H1 (cell line): ENCODE measurements at regions not wholly inside any gene's neighbourhood (a gene's known extent, or its start where the extent isn't known, plus 50 kb on each side); places are given as distances from the start of the nearest gene placed in this dataset.

Source experiments
- CTCF ChIA-PET: fragments of 300-600 bp; sonication (Branson Sonifier 250); formaldehyde crosslinking; loops from one replicate; lab custom pipeline; 2021; ENCODE audit not compliant: partially characterized antibody; lab: Charles Lee
- POLR2A ChIA-PET: fragments of 300-600 bp; sonication (Branson Sonifier 250); formaldehyde crosslinking; loops from one replicate; lab custom pipeline; 2021; ENCODE audit warnings: inconsistent platforms; ENCODE audit not compliant: partially characterized antibody; lab: Charles Lee
- DNase-seq, 2 experiments: peaks; one replicate each; pipeline versions ENCODE4 v3.0.0 to v3.0.0-alpha.2; 2010 to 2022; ENCODE audit warnings: low spot score in 2 of 2, low read depth in 1 of 2, mixed read lengths in 1 of 2
- FAIRE-seq: peaks from 2 replicates; lab custom pipeline; 2011; peaks lifted over from hg19 to GRCh38; lab: Jason Lieb, UNC
- H2AFZ ChIP-seq: 2 replicates; pipeline ENCODE4 v1.8.1; 2012; ENCODE audit warnings: low read length, inconsistent platforms
- H2AK5ac ChIP-seq: 2 replicates; pipeline ENCODE4 v1.6.1; 2013; ENCODE audit warnings: low read depth, low read length
- H2BK120ac ChIP-seq: replicated peaks from 2 replicates; pipeline ENCODE3; 2013; ENCODE audit warnings: low read depth, low read length, inconsistent platforms
- H2BK12ac ChIP-seq: 2 replicates; pipeline ENCODE4 v1.6.1; 2013; ENCODE audit warnings: low read depth, low read length
- H2BK15ac ChIP-seq: 2 replicates; pipeline ENCODE4 v1.6.1; 2013; ENCODE audit warnings: low read length
- H2BK20ac ChIP-seq: 2 replicates; pipeline ENCODE4 v1.6.1; 2013; ENCODE audit warnings: low read length
- H2BK5ac ChIP-seq: 2 replicates; pipeline ENCODE4 v1.6.1; 2013; ENCODE audit warnings: low read depth, low read length
- H3K14ac ChIP-seq: 2 replicates; pipeline ENCODE4 v1.6.1; 2013; ENCODE audit warnings: inconsistent platforms; ENCODE audit not compliant: insufficient read length
- H3K18ac ChIP-seq: 2 replicates; pipeline ENCODE4 v1.6.1; 2013; ENCODE audit warnings: low read length; ENCODE audit errors: extremely low read depth
- H3K23ac ChIP-seq: 2 replicates; pipeline ENCODE4 v1.6.1; 2013; ENCODE audit warnings: inconsistent platforms; ENCODE audit not compliant: insufficient read length
- H3K23me2 ChIP-seq: 2 replicates; pipeline ENCODE4 v1.6.1; 2013; ENCODE audit warnings: low read depth, low read length
- H3K27ac ChIP-seq: 2 replicates; pipeline ENCODE4 v1.6.1; 2011; ENCODE audit warnings: low read depth, low read length, inconsistent platforms
- H3K27me3 ChIP-seq, 4 experiments: replicated peaks in 1 of 4; 1 replicate in 1 of 4; 2 replicates in 3 of 4; pipeline versions ENCODE4 v1.6.1 to v1.8.1; 2011 to 2013; ENCODE audit warnings: low read length in 3 of 4, mild to moderate bottlenecking in 3 of 4, inconsistent platforms in 2 of 4, mixed read lengths in 2 of 4, moderate library complexity in 1 of 4; ENCODE audit not compliant: control insufficient read depth in 3 of 4, insufficient read depth in 3 of 4; ENCODE audit errors: extremely low read depth in 1 of 4
- H3K36me3 ChIP-seq, 4 experiments: 2 replicates each; pipeline versions ENCODE4 v1.6.1 to v1.8.1; 2011 to 2013; ENCODE audit warnings: mild to moderate bottlenecking in 4 of 4, low read length in 3 of 4, moderate library complexity in 2 of 4, control low read depth in 1 of 4, inconsistent platforms in 1 of 4; ENCODE audit not compliant: insufficient read depth in 4 of 4, control insufficient read depth in 2 of 4
- H3K4ac ChIP-seq: replicated peaks from 2 replicates; pipeline ENCODE3; 2013; ENCODE audit warnings: low read length, low read depth, mixed read lengths, inconsistent platforms; ENCODE audit not compliant: insufficient read length
- H3K4me1 ChIP-seq, 4 experiments: replicated peaks in 1 of 4; 1 replicate in 1 of 4; 2 replicates in 3 of 4; pipeline versions ENCODE4 v1.6.1 to v1.8.1; 2011 to 2013; ENCODE audit warnings: low read length in 3 of 4, inconsistent platforms in 2 of 4, mixed read lengths in 1 of 4; ENCODE audit not compliant: insufficient read depth in 4 of 4, control insufficient read depth in 3 of 4
- H3K4me2 ChIP-seq, 2 experiments: 2 replicates each; pipeline versions ENCODE4 v1.6.1 to v1.8.1; 2011 to 2013; ENCODE audit warnings: low read depth in 2 of 2, low read length in 2 of 2, control low read depth in 1 of 2, inconsistent platforms in 1 of 2, mild to moderate bottlenecking in 1 of 2; ENCODE audit not compliant: insufficient read depth in 1 of 2
- H3K4me3 ChIP-seq, 4 experiments: fragments of 200-600, 300-600 bp in 1 of 4; sonication (generic), shearing (Covaris generic), sonication (Bioruptor Twin) in 1 of 4; 2 replicates each; pipeline versions ENCODE4 v1.5.1 to v1.8.1; 2011 to 2016; ENCODE audit warnings: low read length in 4 of 4, low read depth in 3 of 4, control low read depth in 2 of 4, inconsistent platforms in 2 of 4, mild to moderate bottlenecking in 2 of 4, mixed read lengths in 1 of 4, moderate library complexity in 1 of 4; ENCODE audit not compliant: insufficient read depth in 2 of 4; ENCODE audit errors: extremely low read depth in 1 of 4
- H3K56ac ChIP-seq: replicated peaks from 2 replicates; pipeline ENCODE3; 2013; ENCODE audit warnings: low read depth, mild to moderate bottlenecking, mixed read lengths, low read length, inconsistent platforms; ENCODE audit not compliant: insufficient read length
- H3K79me1 ChIP-seq: 2 replicates; pipeline ENCODE4 v1.6.1; 2013; ENCODE audit warnings: low read depth, low read length, control low read depth
- H3K79me2 ChIP-seq, 2 experiments: 2 replicates each; pipeline versions ENCODE4 v1.6.1 to v1.8.1; 2012 to 2013; ENCODE audit warnings: low read length in 2 of 2, mild to moderate bottlenecking in 2 of 2, inconsistent platforms in 1 of 2; ENCODE audit not compliant: insufficient read depth in 2 of 2, control insufficient read depth in 1 of 2
- H3K9ac ChIP-seq, 4 experiments: replicated peaks in 1 of 4; 1 replicate in 1 of 4; 2 replicates in 3 of 4; pipeline versions ENCODE4 v1.6.1 to v1.8.1; 2011 to 2013; ENCODE audit warnings: low read depth in 3 of 4, low read length in 3 of 4, control low read depth in 2 of 4, mild to moderate bottlenecking in 2 of 4, moderate library complexity in 2 of 4, inconsistent platforms in 1 of 4; ENCODE audit errors: extremely low read depth in 1 of 4
- H3K9me3 ChIP-seq, 2 experiments: 2 replicates each; pipeline versions ENCODE4 v1.6.1 to v1.8.1; 2012 to 2013; ENCODE audit warnings: mild to moderate bottlenecking in 2 of 2, moderate library complexity in 2 of 2, control low read depth in 1 of 2, inconsistent platforms in 1 of 2, low read depth in 1 of 2, low read length in 1 of 2, mixed read lengths in 1 of 2; ENCODE audit not compliant: insufficient read depth in 2 of 2
- H4K20me1 ChIP-seq, 2 experiments: replicated peaks in 1 of 2; 2 replicates each; pipeline versions ENCODE3 to v1.8.1; 2011 to 2013; ENCODE audit warnings: inconsistent platforms in 2 of 2, low read length in 2 of 2, mild to moderate bottlenecking in 1 of 2; ENCODE audit not compliant: insufficient read depth in 2 of 2, control insufficient read depth in 1 of 2
- H4K5ac ChIP-seq: 2 replicates; pipeline ENCODE4 v1.6.1; 2013; ENCODE audit warnings: low read length, low read depth, mixed read lengths, inconsistent platforms; ENCODE audit not compliant: insufficient read length
- H4K8ac ChIP-seq: 2 replicates; pipeline ENCODE4 v1.8.0; 2013; ENCODE audit warnings: mild to moderate bottlenecking, moderate library complexity, low read length, inconsistent platforms; ENCODE audit not compliant: insufficient read depth; ENCODE audit errors: extremely low read depth
- H4K91ac ChIP-seq: replicated peaks from 2 replicates; pipeline ENCODE3; 2013; ENCODE audit warnings: low read length, mixed read lengths, inconsistent platforms; ENCODE audit not compliant: insufficient read length
- MAFK ChIP-seq: IDR thresholded peaks from 2 replicates; pipeline ENCODE4 v1.6.1; 2012; ENCODE audit warnings: low read depth, mild to moderate bottlenecking, improper control_type of control experiment, low read length
- POLR2AphosphoS5 ChIP-seq: IDR thresholded peaks from 2 replicates; pipeline ENCODE4 v1.6.1; 2011; ENCODE audit warnings: low read depth, low read length
- RXRA ChIP-seq: IDR thresholded peaks from 2 replicates; pipeline ENCODE4 v1.6.1; 2011; ENCODE audit warnings: low read depth, mild to moderate bottlenecking, low read length, moderate library complexity; ENCODE audit not compliant: insufficient read depth
- SRF ChIP-seq: IDR thresholded peaks from 2 replicates; pipeline ENCODE4 v1.6.1; 2011; ENCODE audit warnings: mild to moderate bottlenecking, low read depth, low read length, moderate library complexity
- TBP ChIP-seq: IDR thresholded peaks from 2 replicates; pipeline ENCODE4 v1.6.1; 2011; ENCODE audit warnings: low read depth, low read length, improper control_type of control experiment
- YY1 ChIP-seq: IDR thresholded peaks from 2 replicates; pipeline ENCODE4 v1.6.1; 2011; ENCODE audit warnings: low read depth, mild to moderate bottlenecking, low read length
- WGBS, 2 experiments: shearing (Covaris generic) in 1 of 2; methylation state at CpG; one replicate each; pipeline versions ENCODE4 v1.1.6 to v1.1.7; 2013 to 2015; ENCODE audit warnings: low lambda C conversion rate in 2 of 2, mixed read lengths in 2 of 2, inconsistent platforms in 1 of 2, low coverage in 1 of 2, missing lambda C conversion rate in 1 of 2; ENCODE audit not compliant: insufficient replicate concordance in 2 of 2, insufficient coverage in 1 of 2, insufficient read length in 1 of 2; ENCODE audit errors: extremely low coverage in 1 of 2, missing lambda C conversion rate in 1 of 2; 5-methylcytosine and 5-hydroxymethylcytosine counted together

GRCh38 chr5:126683912-126684311 is 83.2 kb downstream of the PHAX start:
- FAIRE-seq (no peak), DNase-seq (no peak)
- CTCF ChIA-PET: interaction anchor here (0.9 to 5.9 kb wide), 6 partner anchors 8 to 125 kb away, joined by 3 to 42 read pairs (median 5); partner anchors contain the start of gene LMNB1
- Histone ChIP-seq H2BK120ac (no peak overlapping the region), H3K27me3 (no peaks in the 10 kb centered on the region), H3K36me3 (no peaks in the 10 kb centered on the region), H3K4ac (no peak overlapping the region), H3K18ac (no peak overlapping the region), H3K4me1 (peaks cover 9 to 14% (median 12%) of the 10 kb centered on the region in 4 experiments; a peak in 6 of 7 replicates), H3K4me2 (no peak overlapping the region), H3K4me3 (no peak overlapping the region), H3K9me3 (no peaks in the 10 kb centered on the region), H2BK15ac (no peak overlapping the region), H3K56ac (no peak overlapping the region), H2BK12ac (no peak overlapping the region), H3K79me2 (no peaks in the 10 kb centered on the region), H3K9ac (no peak overlapping the region), H4K5ac (no peak overlapping the region), H4K91ac (no peak overlapping the region), H3K27ac (no peak overlapping the region), H4K8ac (no peak overlapping the region), H2AFZ (no peak overlapping the region), H2AK5ac (no peak overlapping the region), H3K23ac (no peak overlapping the region), H2BK20ac (no peak overlapping the region), H3K79me1 (no peaks in the 10 kb centered on the region), H4K20me1 (no peaks in the 10 kb centered on the region), H3K23me2 (no peaks in the 10 kb centered on the region), H3K14ac (no peak overlapping the region), H2BK5ac (no peak overlapping the region)
- TF ChIP-seq RXRA (no peak), SRF (no peak), YY1 (no peak), MAFK (no peak), POLR2AphosphoS5 (no peak), TBP (no peak)
- WGBS, 2 experiments: 91% methylated on average over 2 of the region's 2 CpGs; no CpG with 5 or more reads in 1 of the 2 experiments
- POLR2A ChIA-PET: interaction anchor here (1.1 to 1.6 kb wide), 2 partner anchors 21 to 92 kb away, joined by 5 to 7 read pairs; partner anchors contain the start of gene LMNB1
